Astrocyte (in vitro differentiated cells and primary cell): ENCODE measurements at regions not wholly inside any gene's neighbourhood (a gene's known extent, or its start where the extent isn't known, plus 50 kb on each side); places are given as distances from the start of the nearest gene placed in this dataset.

Experiments used
- DNase-seq: peaks from one replicate; pipeline ENCODE4 v3.0.0-alpha.2; 2010; ENCODE audit warnings: low read depth
- FAIRE-seq: peaks from 2 replicates; lab custom pipeline; 2011; peaks lifted over from hg19 to GRCh38; lab: Jason Lieb, UNC
- H2AFZ ChIP-seq: 2 replicates; pipeline ENCODE4 v1.6.0; 2012; ENCODE audit warnings: low read depth, low read length, inconsistent platforms
- H3K27ac ChIP-seq: 2 replicates; pipeline ENCODE4 v1.5.1; 2011; ENCODE audit warnings: low read depth, low read length, inconsistent platforms
- H3K27me3 ChIP-seq: 2 replicates; pipeline ENCODE4 v1.6.0; 2011; ENCODE audit warnings: low read length, inconsistent platforms; ENCODE audit not compliant: insufficient read depth
- H3K36me3 ChIP-seq: 2 replicates; pipeline ENCODE4 v1.5.1; 2011; ENCODE audit warnings: low read length, inconsistent platforms; ENCODE audit not compliant: insufficient read depth
- H3K4me1 ChIP-seq: 2 replicates; pipeline ENCODE4 v1.5.1; 2011; ENCODE audit warnings: low read length, inconsistent platforms; ENCODE audit not compliant: insufficient read depth
- H3K4me2 ChIP-seq: 2 replicates; pipeline ENCODE4 v1.6.0; 2012; ENCODE audit warnings: low read length, inconsistent platforms
- H3K4me3 ChIP-seq: 2 replicates; pipeline ENCODE4 v1.5.1; 2011; ENCODE audit warnings: low read depth, mild to moderate bottlenecking, low read length, inconsistent platforms; ENCODE audit not compliant: insufficient read depth
- H3K79me2 ChIP-seq: 2 replicates; pipeline ENCODE4 v1.6.0; 2012; ENCODE audit warnings: mild to moderate bottlenecking, low read length, inconsistent platforms; ENCODE audit not compliant: insufficient read depth
- H3K9ac ChIP-seq: 2 replicates; pipeline ENCODE4 v1.6.0; 2012; ENCODE audit warnings: mild to moderate bottlenecking, low read length, inconsistent platforms
- H3K9me3 ChIP-seq: 2 replicates; pipeline ENCODE4 v1.5.1; 2012; ENCODE audit warnings: low read depth, mild to moderate bottlenecking, low read length, inconsistent platforms; ENCODE audit not compliant: insufficient read depth
- H4K20me1 ChIP-seq: 2 replicates; pipeline ENCODE4 v1.6.0; 2012; ENCODE audit warnings: low read length, inconsistent platforms; ENCODE audit not compliant: insufficient read depth
- H3K27ac Mint-ChIP-seq: one replicate; pipeline ENCODE4 v1.8.0; 2021; ENCODE audit warnings: mild to moderate bottlenecking, mixed read lengths; ENCODE audit not compliant: unreplicated experiment
- H3K27me3 Mint-ChIP-seq: one replicate; pipeline ENCODE4 v1.8.0; 2021; ENCODE audit warnings: low read depth, mixed read lengths; ENCODE audit not compliant: unreplicated experiment
- H3K36me3 Mint-ChIP-seq: one replicate; pipeline ENCODE4 v1.8.0; 2021; ENCODE audit warnings: low read depth, mixed read lengths; ENCODE audit not compliant: unreplicated experiment
- H3K4me1 Mint-ChIP-seq: one replicate; pipeline ENCODE4 v1.8.0; 2021; ENCODE audit warnings: low read depth, mixed read lengths; ENCODE audit not compliant: unreplicated experiment
- H3K4me3 Mint-ChIP-seq: one replicate; pipeline ENCODE4 v1.8.0; 2021; ENCODE audit warnings: mild to moderate bottlenecking, moderate library complexity, mixed read lengths; ENCODE audit not compliant: unreplicated experiment
- H3K9me3 Mint-ChIP-seq: one replicate; pipeline ENCODE4 v1.8.0; 2021; ENCODE audit warnings: mild to moderate bottlenecking, mixed read lengths; ENCODE audit not compliant: unreplicated experiment
- EZH2 ChIP-seq: IDR thresholded peaks from 2 replicates; pipeline ENCODE4 v1.6.1; 2012; ENCODE audit warnings: mild to moderate bottlenecking, low read length, inconsistent platforms; ENCODE audit not compliant: insufficient read depth
- TF ChIP-seq, protein P1 (sequence below): IDR thresholded peaks from 2 replicates; pipeline ENCODE4 v1.5.1; 2011; ENCODE audit warnings: low read depth, mild to moderate bottlenecking, inconsistent platforms, low read length, moderate library complexity; ENCODE audit not compliant: insufficient read depth

GRCh38 chr18:78868330-78869316 lies 111.0 kb upstream of the SALL3 start:
- FAIRE-seq: no peak
- Histone ChIP-seq H3K9me3 (no peaks in the 10 kb centered on the region), H3K79me2 (no peaks in the 10 kb centered on the region), H3K9ac (no peak overlapping the region), H3K27ac (no peak overlapping the region), H2AFZ (no peak overlapping the region), H3K27me3 (no peaks in the 10 kb centered on the region), H3K4me1 (no peaks in the 10 kb centered on the region), H3K4me3 (no peak overlapping the region), H3K36me3 (no peaks in the 10 kb centered on the region), H4K20me1 (no peaks in the 10 kb centered on the region), H3K4me2 (no peak overlapping the region)
- Mint-ChIP-seq H3K4me3 (no peak overlapping the region), H3K27me3 (no peaks in the 10 kb centered on the region), H3K4me1 (no peaks in the 10 kb centered on the region), H3K36me3 (no peaks in the 10 kb centered on the region), H3K9me3 (peaks cover 8% of the 10 kb centered on the region), H3K27ac (no peak overlapping the region)
- DNase-seq: no peak
- TF ChIP-seq EZH2: no peak
- TF ChIP-seq, protein P1, sequence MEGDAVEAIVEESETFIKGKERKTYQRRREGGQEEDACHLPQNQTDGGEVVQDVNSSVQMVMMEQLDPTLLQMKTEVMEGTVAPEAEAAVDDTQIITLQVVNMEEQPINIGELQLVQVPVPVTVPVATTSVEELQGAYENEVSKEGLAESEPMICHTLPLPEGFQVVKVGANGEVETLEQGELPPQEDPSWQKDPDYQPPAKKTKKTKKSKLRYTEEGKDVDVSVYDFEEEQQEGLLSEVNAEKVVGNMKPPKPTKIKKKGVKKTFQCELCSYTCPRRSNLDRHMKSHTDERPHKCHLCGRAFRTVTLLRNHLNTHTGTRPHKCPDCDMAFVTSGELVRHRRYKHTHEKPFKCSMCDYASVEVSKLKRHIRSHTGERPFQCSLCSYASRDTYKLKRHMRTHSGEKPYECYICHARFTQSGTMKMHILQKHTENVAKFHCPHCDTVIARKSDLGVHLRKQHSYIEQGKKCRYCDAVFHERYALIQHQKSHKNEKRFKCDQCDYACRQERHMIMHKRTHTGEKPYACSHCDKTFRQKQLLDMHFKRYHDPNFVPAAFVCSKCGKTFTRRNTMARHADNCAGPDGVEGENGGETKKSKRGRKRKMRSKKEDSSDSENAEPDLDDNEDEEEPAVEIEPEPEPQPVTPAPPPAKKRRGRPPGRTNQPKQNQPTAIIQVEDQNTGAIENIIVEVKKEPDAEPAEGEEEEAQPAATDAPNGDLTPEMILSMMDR: no peak

- peaks cover 8% of the 10 kb centered on the region for H3K9me3 Mint-ChIP-seq
- H3K36me3 Mint-ChIP-seq: no peaks in the 10 kb centered on the region
- Histone ChIP-seq H3K4me3 (no peak overlapping the region), H3K4me1 (no peaks in the 10 kb centered on the region), H3K4me2 (no peak overlapping the region), H3K27ac (no peak overlapping the region), H3K9me3 (no peaks in the 10 kb centered on the region), H3K9ac (no peak overlapping the region), H4K20me1 (no peaks in the 10 kb centered on the region), H3K27me3 (no peaks in the 10 kb centered on the region), H3K79me2 (no peaks in the 10 kb centered on the region), H3K36me3 (no peaks in the 10 kb centered on the region), H2AFZ (no peak overlapping the region)
- no peak for TF ChIP-seq EZH2
- TF ChIP-seq, protein P1: no peak
- H3K27ac Mint-ChIP-seq: no peak overlapping the region
- H3K4me3 Mint-ChIP-seq: no peak overlapping the region
- no peak for FAIRE-seq
- DNase-seq: no peak
- no peaks in the 10 kb centered on the region for H3K4me1 Mint-ChIP-seq
- no peaks in the 10 kb centered on the region for H3K27me3 Mint-ChIP-seq
These were observed 108.0 kb upstream of the SALL3 start for GRCh38 chr18:78871618-78872017.
